ENCODE measurements at regions not wholly inside any gene's neighbourhood (a gene's known extent, or its start where the extent isn't known, plus 50 kb on each side); places are given as distances from the start of the nearest gene placed in this dataset.

GRCh38 chr2:64794426-64794995 lies 140.8 kb upstream of the SERTAD2 start:
- TF ChIP-seq EZH2phosphoT487 (IDR thresholded peaks at IDR 0.05; ENCODE audit: insufficient read depth, low read depth), result no peak
- no peak for TF ChIP-seq EZH2 (IDR thresholded peaks at IDR 0.05; ENCODE audit: insufficient read depth, poor library complexity, severe bottlenecking)
